ENCODE measurements at regions not wholly inside any gene's neighbourhood (a gene's known extent, or its start where the extent isn't known, plus 50 kb on each side); places are given as distances from the start of the nearest gene placed in this dataset.

- H3F3A ChIP-seq (ENCODE audit: insufficient read depth, low read depth), result peaks cover 13% of the 10 kb centered on the region; the same call in 1 of the 2 replicates
- H3K9me2 ChIP-seq (ENCODE audit: insufficient read depth), result no peaks in the 10 kb centered on the region
- H3K9me3 ChIP-seq (ENCODE audit: insufficient read depth, low read depth), result no peaks in the 10 kb centered on the region
- peaks cover 23% of the 10 kb centered on the region; the same call in 1 of the 2 replicates for H3K36me3 ChIP-seq (ENCODE audit: low read depth)
- no peak overlapping the region for H3K4me3 ChIP-seq
- H3K4me1 ChIP-seq (replicated peaks; ENCODE audit: insufficient read depth), result peaks cover 5% of the 10 kb centered on the region; the same call in 1 of the 2 replicates
- H3K4me2 ChIP-seq, result no peak overlapping the region
- no peaks in the 10 kb centered on the region for H3K27me3 ChIP-seq (ENCODE audit: insufficient read depth, low read depth)
- ChIA-PET CTCF (no interaction called here), POLR2A (ENCODE audit: unreplicated experiment) (no interaction called here)
- H4K20me1 ChIP-seq (ENCODE audit: insufficient read depth), result no peaks in the 10 kb centered on the region
- no peak overlapping the region for H2AFZ ChIP-seq
- TF ChIP-seq CTCF (conservative IDR thresholded peaks at IDR 0.05), result no peak
- no peak for TF ChIP-seq EZH2 (IDR thresholded peaks at IDR 0.05; ENCODE audit: low read depth)
- BruUV-seq (replicated peaks), result no TSS peak
- no peaks in the 10 kb centered on the region for H3K79me2 ChIP-seq (ENCODE audit: low read depth)
- intact Hi-C loops (cut with micrococcal nuclease; ENCODE audit: unreplicated experiment), result loop anchor here (10.0 kb wide), 1 partner anchor 389 kb away; the partner anchor contains the start of gene SIPA1L1
- no peak for DNase-seq
- H3K27ac ChIP-seq, result no peak overlapping the region
Measured at GRCh38 chr14:71713451-71713850, 218.8 kb upstream of the RGS6 start.

GRCh38 chr14:71714225-71714624, 218.0 kb upstream of the RGS6 start:
- Histone ChIP-seq H3K4me1 (replicated peaks; ENCODE audit: insufficient read depth) (peaks cover 5% of the 10 kb centered on the region; the same call in 1 of the 2 replicates), H3K27ac (no peak overlapping the region)
- POLR2A ChIA-PET (ENCODE audit: unreplicated experiment), result no interaction called here

GRCh38 chr14:71716041-71716772, 216.0 kb upstream of the RGS6 start:
- POLR2A ChIA-PET (ENCODE audit: unreplicated experiment), result no interaction called here
- no peaks in the 10 kb centered on the region for H3K9me3 ChIP-seq (ENCODE audit: insufficient read depth, low read depth)

More at GRCh38 chr14:71714225-71714624, 218.0 kb upstream of the RGS6 start:
- TF ChIP-seq EZH2 (IDR thresholded peaks at IDR 0.05; ENCODE audit: low read depth) (no peak), CTCF (conservative IDR thresholded peaks at IDR 0.05) (no peak)
- Histone ChIP-seq H3K4me3 (no peak overlapping the region), H2AFZ (no peak overlapping the region), H3K9me3 (ENCODE audit: insufficient read depth, low read depth) (no peaks in the 10 kb centered on the region), H3F3A (ENCODE audit: insufficient read depth, low read depth) (peaks cover 13% of the 10 kb centered on the region; the same call in 1 of the 2 replicates), H3K36me3 (ENCODE audit: low read depth) (peaks cover 17% of the 10 kb centered on the region; the same call in 1 of the 2 replicates), H3K27me3 (ENCODE audit: insufficient read depth, low read depth) (no peaks in the 10 kb centered on the region), H3K79me2 (ENCODE audit: low read depth) (no peaks in the 10 kb centered on the region), H3K4me2 (no peak overlapping the region), H4K20me1 (ENCODE audit: insufficient read depth) (no peaks in the 10 kb centered on the region), H3K9me2 (ENCODE audit: insufficient read depth) (no peaks in the 10 kb centered on the region)
- DNase-seq, result peak in 1 of 2 experiments; percentile 51
- BruUV-seq (replicated peaks), result no TSS peak
- CTCF ChIA-PET, result no interaction called here
- intact Hi-C loops (cut with micrococcal nuclease; ENCODE audit: unreplicated experiment), result loop anchor here (10.0 kb wide), 1 partner anchor 389 kb away; the partner anchor contains the start of gene SIPA1L1

More at GRCh38 chr14:71716041-71716772, 216.0 kb upstream of the RGS6 start:
- H2AFZ ChIP-seq, result no peak overlapping the region
- no TSS peak for BruUV-seq (replicated peaks)
- H3K4me2 ChIP-seq, result no peak overlapping the region
- intact Hi-C loops (cut with micrococcal nuclease; ENCODE audit: unreplicated experiment), result loop anchor here (10.0 kb wide), 1 partner anchor 391 kb away; the partner anchor contains the start of gene SIPA1L1
- peaks cover 13% of the 10 kb centered on the region; the same call in 1 of the 2 replicates for H3F3A ChIP-seq (ENCODE audit: insufficient read depth, low read depth)
- H3K4me1 ChIP-seq (replicated peaks; ENCODE audit: insufficient read depth), result peaks cover 4% of the 10 kb centered on the region; the same call in 1 of the 2 replicates
- no peaks in the 10 kb centered on the region for H3K79me2 ChIP-seq (ENCODE audit: low read depth)
- no peak for DNase-seq
- H3K27ac ChIP-seq, result no peak overlapping the region
- H3K9me2 ChIP-seq (ENCODE audit: insufficient read depth), result no peaks in the 10 kb centered on the region
- CTCF ChIA-PET, result no interaction called here
- no peaks in the 10 kb centered on the region for H3K27me3 ChIP-seq (ENCODE audit: insufficient read depth, low read depth)
- H3K4me3 ChIP-seq, result no peak overlapping the region
- no peak for TF ChIP-seq EZH2 (IDR thresholded peaks at IDR 0.05; ENCODE audit: low read depth)
- TF ChIP-seq CTCF (conservative IDR thresholded peaks at IDR 0.05), result no peak
- 0 out of 2 replicates have a peak, but pooled peaks cover 10% of the 10 kb centered on the region for H3K36me3 ChIP-seq (ENCODE audit: low read depth)
- peaks cover 4% of the 10 kb centered on the region; the same call in 1 of the 2 replicates for H4K20me1 ChIP-seq (ENCODE audit: insufficient read depth)

Data from PC-9 (cell line).